Activated naive CD8-positive, alpha-beta T cell (primary cell): ENCODE measurements at regions not wholly inside any gene's neighbourhood (a gene's known extent, or its start where the extent isn't known, plus 50 kb on each side); places are given as distances from the start of the nearest gene placed in this dataset.

Experiments used
- H3K27ac Mint-ChIP-seq: one replicate; pipeline ENCODE4 v1.8.0; 2021; ENCODE audit warnings: mixed read lengths
- H3K27me3 Mint-ChIP-seq: one replicate; pipeline ENCODE4 v1.8.0; 2021; ENCODE audit warnings: mixed read lengths
- H3K36me3 Mint-ChIP-seq: one replicate; pipeline ENCODE4 v1.8.0; 2021; ENCODE audit warnings: mixed read lengths
- H3K4me1 Mint-ChIP-seq: one replicate; pipeline ENCODE4 v1.8.0; 2021; ENCODE audit warnings: low read depth, mixed read lengths
- H3K4me3 Mint-ChIP-seq: one replicate; pipeline ENCODE4 v1.8.0; 2021; ENCODE audit warnings: mild to moderate bottlenecking, mixed read lengths
- H3K9me3 Mint-ChIP-seq: one replicate; pipeline ENCODE4 v1.8.0; 2021; ENCODE audit warnings: low read depth, mixed read lengths

- no peak overlapping the region for H3K27ac Mint-ChIP-seq
Measured at GRCh38 chr10:9635691-9636090, 1382.0 kb upstream of the CELF2 start.

GRCh38 chr10:9636216-9636615, 1381.5 kb upstream of the CELF2 start:
- Mint-ChIP-seq H3K36me3 (no peaks in the 10 kb centered on the region), H3K27me3 (no peaks in the 10 kb centered on the region), H3K9me3 (no peaks in the 10 kb centered on the region), H3K4me3 (no peak overlapping the region), H3K4me1 (no peaks in the 10 kb centered on the region), H3K27ac (no peak overlapping the region)

More at GRCh38 chr10:9635691-9636090, 1382.0 kb upstream of the CELF2 start:
- H3K4me1 Mint-ChIP-seq: no peaks in the 10 kb centered on the region
- no peaks in the 10 kb centered on the region for H3K27me3 Mint-ChIP-seq
- H3K36me3 Mint-ChIP-seq: no peaks in the 10 kb centered on the region
- H3K9me3 Mint-ChIP-seq: no peaks in the 10 kb centered on the region
- no peak overlapping the region for H3K4me3 Mint-ChIP-seq

DNA sequence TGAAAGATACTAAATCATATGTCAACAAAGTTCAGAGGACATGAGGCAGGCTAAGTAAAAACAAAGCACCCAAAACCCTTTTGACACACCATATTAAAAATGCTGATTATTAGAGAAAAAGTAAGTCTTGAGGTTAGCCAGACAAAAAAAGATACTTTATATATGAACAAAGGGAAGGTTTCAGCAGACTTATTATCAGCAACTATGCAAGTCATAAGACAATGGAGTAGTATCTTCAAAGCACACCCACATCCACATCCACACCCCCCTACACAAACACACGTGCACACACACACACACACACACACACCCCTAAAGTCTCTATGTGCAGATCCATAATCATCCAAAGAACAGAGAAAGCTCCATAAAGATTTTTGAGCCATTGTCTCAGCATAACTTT, 1373.9 kb upstream of the CELF2 start:
- H3K4me1 Mint-ChIP-seq: no peaks in the 10 kb centered on the region
- H3K9me3 Mint-ChIP-seq: peaks cover 23% of the 10 kb centered on the region
- H3K27ac Mint-ChIP-seq: no peak overlapping the region
- H3K36me3 Mint-ChIP-seq: no peaks in the 10 kb centered on the region
- H3K27me3 Mint-ChIP-seq: peaks cover 1% of the 10 kb centered on the region
- H3K4me3 Mint-ChIP-seq: no peak overlapping the region

DNA sequence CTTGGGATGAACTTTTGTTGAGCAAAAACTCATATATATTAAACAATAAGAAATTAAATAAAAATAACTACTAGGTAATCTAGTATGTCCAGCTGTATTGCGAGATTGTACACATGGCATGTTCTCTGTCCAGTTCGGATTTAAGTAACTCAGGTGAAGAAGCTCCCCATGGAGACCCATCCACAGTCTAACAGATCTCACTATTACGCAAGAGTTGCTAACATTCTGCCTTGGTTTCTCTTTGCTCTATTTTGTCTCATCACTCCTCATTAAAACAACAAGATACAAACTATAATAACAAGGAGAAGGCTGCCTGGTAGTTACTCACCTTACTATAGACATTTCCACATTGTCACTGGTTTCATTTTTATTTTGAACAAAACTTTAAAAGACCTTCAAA, 1372.3 kb upstream of the CELF2 start:
- Mint-ChIP-seq H3K36me3 (no peaks in the 10 kb centered on the region), H3K4me3 (no peak overlapping the region), H3K27ac (no peak overlapping the region), H3K27me3 (peaks cover 1% of the 10 kb centered on the region), H3K4me1 (no peaks in the 10 kb centered on the region), H3K9me3 (peaks cover 23% of the 10 kb centered on the region)

DNA sequence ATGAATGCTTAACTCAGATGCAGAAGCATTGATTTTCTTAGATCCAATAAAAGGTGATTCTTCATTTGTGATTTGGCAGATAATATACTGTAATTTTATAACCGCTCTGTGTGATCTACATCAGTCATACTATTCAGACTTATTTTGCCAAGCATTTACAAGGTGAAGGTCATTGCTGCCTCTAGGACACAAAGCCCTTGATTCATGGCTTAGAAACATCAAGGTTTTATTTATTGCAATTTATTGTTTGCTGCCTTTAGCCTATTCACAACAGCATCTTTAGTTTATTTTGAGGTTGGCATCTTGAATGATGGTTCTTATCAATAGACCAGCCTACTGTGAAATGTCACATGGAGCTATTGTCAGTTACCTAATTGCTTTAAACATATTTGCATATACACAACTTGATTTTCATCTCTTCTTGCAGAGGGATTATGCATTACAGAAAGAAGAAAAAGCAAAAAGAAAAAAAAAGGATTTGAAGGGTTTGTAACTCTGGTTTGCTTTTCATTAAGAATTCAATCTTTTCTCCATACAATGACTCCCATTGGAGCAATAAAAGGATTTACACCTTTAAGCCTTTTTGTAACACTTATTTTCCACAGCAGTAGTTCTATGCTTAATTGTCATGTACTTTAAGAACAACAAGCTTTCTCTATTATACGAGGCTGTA, 1371.6 kb upstream of the CELF2 start:
- no peaks in the 10 kb centered on the region for H3K4me1 Mint-ChIP-seq
- H3K27ac Mint-ChIP-seq: no peak overlapping the region
- H3K36me3 Mint-ChIP-seq: no peaks in the 10 kb centered on the region
- peaks cover 23% of the 10 kb centered on the region for H3K9me3 Mint-ChIP-seq
- no peak overlapping the region for H3K4me3 Mint-ChIP-seq
- peaks cover 1% of the 10 kb centered on the region for H3K27me3 Mint-ChIP-seq

DNA sequence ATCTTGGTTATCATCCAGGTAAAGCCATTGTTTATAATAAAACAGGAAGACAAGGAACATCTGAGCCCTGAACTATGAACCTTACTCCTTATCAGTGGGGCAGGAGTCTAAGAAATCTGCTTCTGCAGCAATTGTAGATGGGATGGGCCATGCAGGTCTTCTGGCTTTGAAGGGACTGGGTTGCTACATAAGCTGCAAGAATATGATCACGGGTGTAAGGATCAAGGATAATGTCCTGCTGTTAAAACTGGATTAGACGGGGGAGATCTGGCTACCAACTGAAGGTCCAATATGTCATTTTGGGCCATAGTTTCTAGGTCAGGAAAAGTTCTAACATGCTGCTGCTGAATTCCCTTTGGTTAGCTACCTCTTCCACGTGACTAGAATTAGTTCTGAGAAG, 1363.4 kb upstream of the CELF2 start:
- Mint-ChIP-seq H3K27ac (no peak overlapping the region), H3K36me3 (no peaks in the 10 kb centered on the region), H3K27me3 (peaks cover 11% of the 10 kb centered on the region), H3K4me3 (no peak overlapping the region), H3K9me3 (no peaks in the 10 kb centered on the region), H3K4me1 (no peaks in the 10 kb centered on the region)

- H3K4me1 Mint-ChIP-seq: no peaks in the 10 kb centered on the region
- no peak overlapping the region for H3K27ac Mint-ChIP-seq
Measured at GRCh38 chr10:9656386-9656785, 1361.3 kb upstream of the CELF2 start.

DNA sequence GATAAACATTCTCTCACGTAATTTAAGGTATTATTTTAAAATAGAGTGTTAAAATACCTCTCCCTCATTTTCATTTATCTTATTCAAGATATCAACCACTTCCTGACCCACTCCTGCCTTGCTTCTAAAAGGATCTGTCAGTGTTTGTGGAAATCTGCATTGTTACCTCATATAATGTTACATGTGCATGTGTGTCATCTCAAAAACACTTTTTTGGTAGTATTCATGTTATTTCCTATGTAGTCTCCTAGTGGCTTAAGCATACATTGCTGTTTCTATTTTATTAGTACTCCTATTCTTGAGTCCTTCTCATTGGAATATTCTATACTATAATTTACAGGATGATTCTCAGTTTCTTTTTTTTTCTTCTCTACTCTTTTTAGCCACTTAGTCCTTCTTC, 1360.7 kb upstream of the CELF2 start:
- Mint-ChIP-seq H3K27me3 (peaks cover 6% of the 10 kb centered on the region), H3K4me3 (no peak overlapping the region), H3K9me3 (no peaks in the 10 kb centered on the region), H3K4me1 (no peaks in the 10 kb centered on the region), H3K27ac (no peak overlapping the region), H3K36me3 (no peaks in the 10 kb centered on the region)

More at GRCh38 chr10:9656386-9656785, 1361.3 kb upstream of the CELF2 start:
- Mint-ChIP-seq H3K9me3 (no peaks in the 10 kb centered on the region), H3K27me3 (peaks cover 9% of the 10 kb centered on the region), H3K4me3 (no peak overlapping the region), H3K36me3 (no peaks in the 10 kb centered on the region)

GRCh38 chr10:9657530-9657929, 1360.1 kb upstream of the CELF2 start:
- no peaks in the 10 kb centered on the region for H3K9me3 Mint-ChIP-seq
- no peaks in the 10 kb centered on the region for H3K36me3 Mint-ChIP-seq
- H3K4me3 Mint-ChIP-seq: no peak overlapping the region
- H3K27me3 Mint-ChIP-seq: peaks cover 6% of the 10 kb centered on the region
- no peaks in the 10 kb centered on the region for H3K4me1 Mint-ChIP-seq
- no peak overlapping the region for H3K27ac Mint-ChIP-seq

GRCh38 chr10:9668411-9668810, 1349.3 kb upstream of the CELF2 start:
- H3K9me3 Mint-ChIP-seq: peaks cover 4% of the 10 kb centered on the region
- no peak overlapping the region for H3K4me3 Mint-ChIP-seq
- H3K4me1 Mint-ChIP-seq: no peaks in the 10 kb centered on the region
- no peak overlapping the region for H3K27ac Mint-ChIP-seq
- no peaks in the 10 kb centered on the region for H3K36me3 Mint-ChIP-seq
- peaks cover 2% of the 10 kb centered on the region for H3K27me3 Mint-ChIP-seq

- Mint-ChIP-seq H3K27me3 (peaks cover 2% of the 10 kb centered on the region), H3K4me3 (no peak overlapping the region), H3K9me3 (no peaks in the 10 kb centered on the region), H3K4me1 (no peaks in the 10 kb centered on the region), H3K27ac (no peak overlapping the region), H3K36me3 (no peaks in the 10 kb centered on the region)
Measured at GRCh38 chr10:9670911-9671310, 1346.8 kb upstream of the CELF2 start.

- no peaks in the 10 kb centered on the region for H3K9me3 Mint-ChIP-seq
- no peaks in the 10 kb centered on the region for H3K36me3 Mint-ChIP-seq
- H3K27me3 Mint-ChIP-seq: no peaks in the 10 kb centered on the region
- H3K4me1 Mint-ChIP-seq: no peaks in the 10 kb centered on the region
- H3K4me3 Mint-ChIP-seq: no peak overlapping the region
- H3K27ac Mint-ChIP-seq: no peak overlapping the region
Measured at GRCh38 chr10:9681655-9682054, 1336.0 kb upstream of the CELF2 start.

DNA sequence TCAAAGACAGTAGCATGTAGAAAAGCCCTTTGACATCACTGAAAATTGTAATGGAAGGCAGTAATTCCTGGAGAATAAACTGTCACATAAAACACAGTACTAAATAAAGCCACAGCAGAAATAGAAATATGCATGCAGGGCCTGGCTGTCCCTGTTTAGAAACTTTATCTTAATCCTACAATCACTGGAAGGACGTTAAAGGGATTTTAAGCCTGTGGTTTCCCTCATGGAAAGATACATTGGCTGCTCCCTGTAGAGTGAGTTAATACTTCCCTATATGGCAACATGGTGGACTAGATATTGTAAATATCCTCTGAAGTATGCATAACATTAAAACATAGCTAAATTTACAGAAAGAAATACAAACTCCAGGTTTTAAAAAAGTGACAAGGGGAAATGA, 1334.9 kb upstream of the CELF2 start:
- Mint-ChIP-seq H3K9me3 (no peaks in the 10 kb centered on the region), H3K4me3 (no peak overlapping the region), H3K4me1 (no peaks in the 10 kb centered on the region), H3K36me3 (no peaks in the 10 kb centered on the region), H3K27ac (no peak overlapping the region), H3K27me3 (no peaks in the 10 kb centered on the region)

GRCh38 chr10:9684186-9684585, 1333.5 kb upstream of the CELF2 start:
- H3K4me3 Mint-ChIP-seq: no peak overlapping the region
- no peaks in the 10 kb centered on the region for H3K27me3 Mint-ChIP-seq
- no peaks in the 10 kb centered on the region for H3K4me1 Mint-ChIP-seq
- no peaks in the 10 kb centered on the region for H3K9me3 Mint-ChIP-seq
- no peak overlapping the region for H3K27ac Mint-ChIP-seq
- H3K36me3 Mint-ChIP-seq: no peaks in the 10 kb centered on the region

GRCh38 chr10:9685596-9685995, 1332.1 kb upstream of the CELF2 start:
- Mint-ChIP-seq H3K9me3 (no peaks in the 10 kb centered on the region), H3K27me3 (no peaks in the 10 kb centered on the region), H3K4me3 (no peak overlapping the region), H3K27ac (no peak overlapping the region), H3K36me3 (no peaks in the 10 kb centered on the region), H3K4me1 (no peaks in the 10 kb centered on the region)

- Mint-ChIP-seq H3K9me3 (no peaks in the 10 kb centered on the region), H3K4me1 (no peaks in the 10 kb centered on the region), H3K4me3 (no peak overlapping the region), H3K27ac (no peak overlapping the region), H3K36me3 (no peaks in the 10 kb centered on the region), H3K27me3 (no peaks in the 10 kb centered on the region)
Measured at GRCh38 chr10:9688711-9689110, 1329.0 kb upstream of the CELF2 start.
